K562 (cell line): ENCODE measurements at regions not wholly inside any gene's neighbourhood (a gene's known extent, or its start where the extent isn't known, plus 50 kb on each side); places are given as distances from the start of the nearest gene placed in this dataset.

Source experiments
- CLOCK ChIP-seq: fragments of 250-450 bp; sonication (Bioruptor Pico); IDR thresholded peaks from 2 replicates; pipeline ENCODE4 v1.4.0; 2020; ENCODE audit warnings: mild to moderate bottlenecking, moderate library complexity, borderline replicate concordance
- E2F1 ChIP-seq: sonication (generic); formaldehyde crosslinking; IDR thresholded peaks from 2 replicates; pipeline ENCODE4 v1.8.1; 2023; ENCODE audit warnings: mild to moderate bottlenecking, missing genetic modification reagents, moderate library complexity
- HEY1 ChIP-seq: fragments of 250-450 bp; sonication (Bioruptor Pico); IDR thresholded peaks from 2 replicates; pipeline ENCODE4 v1.5.0; 2020; ENCODE audit warnings: mild to moderate bottlenecking, moderate library complexity, borderline replicate concordance
- NKRF ChIP-seq: fragments of 450-650 bp; IDR thresholded peaks from 2 replicates; pipeline ENCODE4 v1.6.1; 2016; ENCODE audit warnings: borderline replicate concordance
- SRSF1 ChIP-seq: fragments of 200-400 bp; formaldehyde crosslinking; IDR thresholded peaks from 2 replicates; pipeline ENCODE4 v1.6.1; 2017; ENCODE audit warnings: mild to moderate bottlenecking, low read depth, low read length, moderate library complexity
- ZKSCAN8 ChIP-seq: fragments of 200-800 bp; sonication (Bioruptor generic); IDR thresholded peaks from 2 replicates; pipeline ENCODE4 v1.6.1; 2016; ENCODE audit warnings: missing genetic modification characterization, missing compliant biosample characterization
- ZNF696 ChIP-seq: fragments of 250-450 bp; sonication (Bioruptor Pico); conservative IDR thresholded peaks from 2 replicates; pipeline ENCODE4 v1.4.0; 2020; ENCODE audit warnings: mild to moderate bottlenecking, moderate library complexity

GRCh38 chr2:147649286-147649685 is 195.5 kb upstream of the ACVR2A start (continued):
- TF ChIP-seq NKRF (no peak), ZNF696 (CRISPR knock-in tag) (no peak), ZKSCAN8 (no peak), CLOCK (CRISPR knock-in tag) (no peak), E2F1 (CRISPR knock-in tag) (no peak), HEY1 (no peak), SRSF1 (no peak)
- TF ChIP-seq, all 486 proteins: peak for 0
